ENCODE measurements at regions not wholly inside any gene's neighbourhood (a gene's known extent, or its start where the extent isn't known, plus 50 kb on each side); places are given as distances from the start of the nearest gene placed in this dataset.

GRCh38 chr6:135780326-135780725 lies 71.2 kb upstream of the PDE7B start:
- H3K27me3 Mint-ChIP-seq (ENCODE audit: insufficient read depth, low read depth, poor library complexity): peaks cover 2% of the 10 kb centered on the region
- no peak for TF ChIP-seq ZNF331 (CRISPR knock-in tag; IDR thresholded peaks at IDR 0.05; ENCODE audit: low read depth)
- TF ChIP-seq CREB1 (CRISPR knock-in tag; IDR thresholded peaks at IDR 0.05; ENCODE audit: low read depth): no peak
- no peak for TF ChIP-seq ETS1 (IDR thresholded peaks at IDR 0.05)
- TF ChIP-seq STAT1 (IDR thresholded peaks at IDR 0.05; ENCODE audit: unreplicated experiment): no peak
- TF ChIP-seq JUNB (IDR thresholded peaks at IDR 0.05; ENCODE audit: unreplicated experiment): no peak
- TF ChIP-seq REST (IDR thresholded peaks at IDR 0.05; ENCODE audit: unreplicated experiment): no peak
- TF ChIP-seq CTCF (conservative IDR thresholded peaks at IDR 0.05; ENCODE audit: low read depth in 2 of 2): no peak
- TF ChIP-seq EZH2phosphoT487 (IDR thresholded peaks at IDR 0.05; ENCODE audit: unreplicated experiment): no peak
- DNase-seq (ENCODE audit: low spot score): no peak
- Histone ChIP-seq H3K36me3 (ENCODE audit: insufficient read depth) (no peaks in the 10 kb centered on the region), H3K4me3 (no peak overlapping the region), H3K27ac (ENCODE audit: low read depth) (no peak overlapping the region), H3K4me2 (no peak overlapping the region), H3K4me1 (ENCODE audit: insufficient read depth) (no peaks in the 10 kb centered on the region), H3K9me2 (ENCODE audit: insufficient read depth) (0 out of 2 replicates have a peak, but pooled peaks cover 3% of the 10 kb centered on the region), H2AFZ (no peak overlapping the region), H3F3A (replicated peaks; ENCODE audit: low read depth) (no peaks in the 10 kb centered on the region), H4K20me1 (replicated peaks; ENCODE audit: insufficient read depth) (no peaks in the 10 kb centered on the region), H3K27me3 (ENCODE audit: insufficient read depth) (no peaks in the 10 kb centered on the region), H3K79me2 (replicated peaks; ENCODE audit: insufficient read depth) (no peaks in the 10 kb centered on the region)
- no peak overlapping the region for H3K27ac Mint-ChIP-seq
- H3K4me1 Mint-ChIP-seq: no peaks in the 10 kb centered on the region
- H3K36me3 Mint-ChIP-seq (ENCODE audit: low read depth): no peaks in the 10 kb centered on the region
- ATAC-seq: no peak
- no peak overlapping the region for H3K4me3 Mint-ChIP-seq
- H3K9me3 Mint-ChIP-seq: no peaks in the 10 kb centered on the region

DNA sequence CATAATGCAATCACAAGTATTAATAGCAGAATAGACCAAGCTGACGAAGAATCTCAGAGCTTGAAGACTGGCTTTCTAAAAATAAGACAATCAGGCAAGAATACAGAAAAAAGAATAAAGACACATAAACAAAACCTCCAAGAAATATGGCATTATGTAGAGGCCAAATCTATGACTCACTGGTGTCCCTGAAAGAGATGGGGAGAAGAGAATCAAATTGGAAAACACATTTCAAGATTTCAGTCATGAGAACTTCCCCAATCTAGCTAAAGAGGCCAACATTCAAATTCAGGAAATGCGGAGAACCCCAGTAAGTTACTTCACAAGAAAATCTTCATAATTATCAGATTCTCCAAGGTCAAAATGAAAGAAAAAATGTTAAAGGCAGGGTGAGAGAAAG lies 69.0 kb upstream of the PDE7B start:
- H3K4me1 ChIP-seq (ENCODE audit: insufficient read depth): no peaks in the 10 kb centered on the region
- Mint-ChIP-seq H3K9me3 (no peaks in the 10 kb centered on the region), H3K27ac (no peak overlapping the region), H3K4me1 (no peaks in the 10 kb centered on the region), H3K36me3 (ENCODE audit: low read depth) (no peaks in the 10 kb centered on the region), H3K27me3 (ENCODE audit: insufficient read depth, low read depth, poor library complexity) (peaks cover 2% of the 10 kb centered on the region), H3K4me3 (no peak overlapping the region)
- no peak overlapping the region for H2AFZ ChIP-seq
- 0 out of 2 replicates have a peak, but pooled peaks cover 5% of the 10 kb centered on the region for H3K9me2 ChIP-seq (ENCODE audit: insufficient read depth)
- no peaks in the 10 kb centered on the region for H3F3A ChIP-seq (replicated peaks; ENCODE audit: low read depth)
- no peak for ATAC-seq
- H3K79me2 ChIP-seq (replicated peaks; ENCODE audit: insufficient read depth): no peaks in the 10 kb centered on the region
- no peaks in the 10 kb centered on the region for H4K20me1 ChIP-seq (replicated peaks; ENCODE audit: insufficient read depth)
- no peak overlapping the region for H3K27ac ChIP-seq (ENCODE audit: low read depth)
- H3K36me3 ChIP-seq (ENCODE audit: insufficient read depth): no peaks in the 10 kb centered on the region
- no peak overlapping the region for H3K4me3 ChIP-seq
- DNase-seq (ENCODE audit: low spot score): no peak
- no peaks in the 10 kb centered on the region for H3K27me3 ChIP-seq (ENCODE audit: insufficient read depth)
- H3K4me2 ChIP-seq: no peak overlapping the region
- TF ChIP-seq ZNF114 (CRISPR knock-in tag; IDR thresholded peaks at IDR 0.05) (no peak), ZNF331 (CRISPR knock-in tag; IDR thresholded peaks at IDR 0.05; ENCODE audit: low read depth) (no peak), EZH2 (IDR thresholded peaks at IDR 0.05; ENCODE audit: low read depth, unreplicated experiment) (no peak), NANOG (IDR thresholded peaks at IDR 0.05; ENCODE audit: borderline replicate concordance) (no peak), CTCF (conservative IDR thresholded peaks at IDR 0.05; ENCODE audit: low read depth in 2 of 2) (no peak), REST (IDR thresholded peaks at IDR 0.05; ENCODE audit: unreplicated experiment) (no peak), POLR2AphosphoS5 (IDR thresholded peaks at IDR 0.05; ENCODE audit: low read depth) (no peak)

Data from GM23338 (cell line).